ENCODE measurements at regions not wholly inside any gene's neighbourhood (a gene's known extent, or its start where the extent isn't known, plus 50 kb on each side); places are given as distances from the start of the nearest gene placed in this dataset.

DNA sequence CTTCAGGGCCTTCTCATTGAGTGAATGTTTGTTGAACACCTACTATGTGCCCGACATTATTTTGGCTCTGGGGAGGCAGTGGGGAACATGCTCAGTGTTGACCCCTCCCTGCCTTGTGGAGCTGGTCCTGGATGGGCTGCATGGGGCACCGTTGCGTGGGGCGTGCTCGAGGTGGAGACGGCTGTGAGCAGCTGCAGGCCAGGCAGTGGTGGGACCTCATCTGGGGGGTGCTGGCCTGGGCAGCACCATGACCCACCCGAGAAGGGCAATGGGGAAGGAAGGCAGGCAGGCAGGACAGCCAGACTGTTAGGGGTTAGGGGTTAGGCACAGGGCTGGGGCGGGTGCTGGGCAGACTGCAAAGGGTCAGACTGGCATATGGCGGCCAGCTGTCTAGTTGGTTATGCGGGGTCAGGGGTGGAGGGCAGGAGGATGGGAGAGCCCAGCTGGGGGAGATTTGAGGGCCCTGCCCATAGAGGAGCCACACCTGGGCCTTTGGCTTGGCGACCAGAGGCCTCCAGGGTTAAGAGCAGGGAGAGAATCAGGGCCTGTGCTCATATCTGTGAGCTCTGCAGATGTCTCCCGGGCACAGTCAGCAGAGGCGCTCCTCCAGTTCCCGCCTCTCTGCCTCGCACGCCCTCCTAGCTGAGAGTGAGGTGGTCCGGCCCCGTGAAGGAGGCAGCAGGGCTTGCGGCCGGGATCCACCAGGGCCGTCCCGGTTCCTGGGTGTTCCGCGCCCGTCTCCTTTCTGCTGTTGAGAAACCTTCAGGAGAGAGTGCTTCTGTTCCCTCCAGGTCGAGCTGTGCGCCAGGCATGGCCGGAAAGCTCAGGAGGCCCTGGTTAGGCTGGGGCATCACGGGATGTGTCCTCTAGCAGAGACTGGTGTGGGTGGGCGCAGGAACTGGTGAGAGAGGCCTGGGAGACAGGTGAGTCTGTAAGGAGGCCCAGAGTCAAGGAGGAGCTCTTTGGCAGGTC lies 73.3 kb downstream of the RGS12 start:
- no peak for TF ChIP-seq YY1 (IDR thresholded peaks at IDR 0.05)
- TF ChIP-seq SP1 (IDR thresholded peaks at IDR 0.05): no peak
- TF ChIP-seq, protein P1, sequence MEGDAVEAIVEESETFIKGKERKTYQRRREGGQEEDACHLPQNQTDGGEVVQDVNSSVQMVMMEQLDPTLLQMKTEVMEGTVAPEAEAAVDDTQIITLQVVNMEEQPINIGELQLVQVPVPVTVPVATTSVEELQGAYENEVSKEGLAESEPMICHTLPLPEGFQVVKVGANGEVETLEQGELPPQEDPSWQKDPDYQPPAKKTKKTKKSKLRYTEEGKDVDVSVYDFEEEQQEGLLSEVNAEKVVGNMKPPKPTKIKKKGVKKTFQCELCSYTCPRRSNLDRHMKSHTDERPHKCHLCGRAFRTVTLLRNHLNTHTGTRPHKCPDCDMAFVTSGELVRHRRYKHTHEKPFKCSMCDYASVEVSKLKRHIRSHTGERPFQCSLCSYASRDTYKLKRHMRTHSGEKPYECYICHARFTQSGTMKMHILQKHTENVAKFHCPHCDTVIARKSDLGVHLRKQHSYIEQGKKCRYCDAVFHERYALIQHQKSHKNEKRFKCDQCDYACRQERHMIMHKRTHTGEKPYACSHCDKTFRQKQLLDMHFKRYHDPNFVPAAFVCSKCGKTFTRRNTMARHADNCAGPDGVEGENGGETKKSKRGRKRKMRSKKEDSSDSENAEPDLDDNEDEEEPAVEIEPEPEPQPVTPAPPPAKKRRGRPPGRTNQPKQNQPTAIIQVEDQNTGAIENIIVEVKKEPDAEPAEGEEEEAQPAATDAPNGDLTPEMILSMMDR (IDR thresholded peaks at IDR 0.05; ENCODE audit: low read depth, low read length, missing input control): no peak
- TF ChIP-seq, protein P2, sequence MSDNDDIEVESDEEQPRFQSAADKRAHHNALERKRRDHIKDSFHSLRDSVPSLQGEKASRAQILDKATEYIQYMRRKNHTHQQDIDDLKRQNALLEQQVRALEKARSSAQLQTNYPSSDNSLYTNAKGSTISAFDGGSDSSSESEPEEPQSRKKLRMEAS (IDR thresholded peaks at IDR 0.05): no peak
- TF ChIP-seq, protein P3, sequence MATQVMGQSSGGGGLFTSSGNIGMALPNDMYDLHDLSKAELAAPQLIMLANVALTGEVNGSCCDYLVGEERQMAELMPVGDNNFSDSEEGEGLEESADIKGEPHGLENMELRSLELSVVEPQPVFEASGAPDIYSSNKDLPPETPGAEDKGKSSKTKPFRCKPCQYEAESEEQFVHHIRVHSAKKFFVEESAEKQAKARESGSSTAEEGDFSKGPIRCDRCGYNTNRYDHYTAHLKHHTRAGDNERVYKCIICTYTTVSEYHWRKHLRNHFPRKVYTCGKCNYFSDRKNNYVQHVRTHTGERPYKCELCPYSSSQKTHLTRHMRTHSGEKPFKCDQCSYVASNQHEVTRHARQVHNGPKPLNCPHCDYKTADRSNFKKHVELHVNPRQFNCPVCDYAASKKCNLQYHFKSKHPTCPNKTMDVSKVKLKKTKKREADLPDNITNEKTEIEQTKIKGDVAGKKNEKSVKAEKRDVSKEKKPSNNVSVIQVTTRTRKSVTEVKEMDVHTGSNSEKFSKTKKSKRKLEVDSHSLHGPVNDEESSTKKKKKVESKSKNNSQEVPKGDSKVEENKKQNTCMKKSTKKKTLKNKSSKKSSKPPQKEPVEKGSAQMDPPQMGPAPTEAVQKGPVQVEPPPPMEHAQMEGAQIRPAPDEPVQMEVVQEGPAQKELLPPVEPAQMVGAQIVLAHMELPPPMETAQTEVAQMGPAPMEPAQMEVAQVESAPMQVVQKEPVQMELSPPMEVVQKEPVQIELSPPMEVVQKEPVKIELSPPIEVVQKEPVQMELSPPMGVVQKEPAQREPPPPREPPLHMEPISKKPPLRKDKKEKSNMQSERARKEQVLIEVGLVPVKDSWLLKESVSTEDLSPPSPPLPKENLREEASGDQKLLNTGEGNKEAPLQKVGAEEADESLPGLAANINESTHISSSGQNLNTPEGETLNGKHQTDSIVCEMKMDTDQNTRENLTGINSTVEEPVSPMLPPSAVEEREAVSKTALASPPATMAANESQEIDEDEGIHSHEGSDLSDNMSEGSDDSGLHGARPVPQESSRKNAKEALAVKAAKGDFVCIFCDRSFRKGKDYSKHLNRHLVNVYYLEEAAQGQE (IDR thresholded peaks at IDR 0.05): no peak
- TF ChIP-seq RAD21 (IDR thresholded peaks at IDR 0.05): no peak
- TF ChIP-seq GABPA (IDR thresholded peaks at IDR 0.05 in 1 of 2, conservative IDR thresholded peaks at IDR 0.05 in 1 of 2): no peak
- TF ChIP-seq EGR1 (IDR thresholded peaks at IDR 0.05; ENCODE audit: low read depth in 2 of 2): no peak
- TF ChIP-seq FOXA1 (IDR thresholded peaks at IDR 0.05): no peak
- TF ChIP-seq TAF1 (conservative IDR thresholded peaks at IDR 0.05): no peak
- no peak for TF ChIP-seq JUND (IDR thresholded peaks at IDR 0.05)

Measured in liver (tissue), 3 donors.